Skeletal muscle satellite cell (primary cell): ENCODE measurements at regions not wholly inside any gene's neighbourhood (a gene's known extent, or its start where the extent isn't known, plus 50 kb on each side); places are given as distances from the start of the nearest gene placed in this dataset.
"Not testable (repeated sequence)": the region's sequence is repeated elsewhere in the genome, so short reads cannot be mapped to it uniquely, and the experiment has no call there.

Experiments
- H3K27me3 ChIP-seq: 2 replicates; pipeline ENCODE4 v1.7.0; 2013; ENCODE audit warnings: low read length; ENCODE audit not compliant: control insufficient read depth, insufficient read depth
- H3K36me3 ChIP-seq: 2 replicates; pipeline ENCODE4 v1.7.0; 2013; ENCODE audit warnings: mild to moderate bottlenecking, control low read depth, low read length; ENCODE audit not compliant: insufficient read depth
- H3K4me1 ChIP-seq: 2 replicates; pipeline ENCODE4 v1.7.0; 2013; ENCODE audit warnings: low read length; ENCODE audit not compliant: control insufficient read depth, insufficient read depth
- H3K4me2 ChIP-seq: 2 replicates; pipeline ENCODE4 v1.7.0; 2013; ENCODE audit warnings: mild to moderate bottlenecking, low read length
- H3K4me3 ChIP-seq: 2 replicates; pipeline ENCODE4 v1.7.0; 2013; ENCODE audit warnings: low read length
- H3K9ac ChIP-seq: 2 replicates; pipeline ENCODE4 v1.7.0; 2013; ENCODE audit warnings: mild to moderate bottlenecking, low read depth, low read length, moderate library complexity
- H3K9me3 ChIP-seq: replicated peaks from 2 replicates; pipeline ENCODE4 v1.7.0; 2013; ENCODE audit warnings: mild to moderate bottlenecking, control low read depth, low read length

DNA sequence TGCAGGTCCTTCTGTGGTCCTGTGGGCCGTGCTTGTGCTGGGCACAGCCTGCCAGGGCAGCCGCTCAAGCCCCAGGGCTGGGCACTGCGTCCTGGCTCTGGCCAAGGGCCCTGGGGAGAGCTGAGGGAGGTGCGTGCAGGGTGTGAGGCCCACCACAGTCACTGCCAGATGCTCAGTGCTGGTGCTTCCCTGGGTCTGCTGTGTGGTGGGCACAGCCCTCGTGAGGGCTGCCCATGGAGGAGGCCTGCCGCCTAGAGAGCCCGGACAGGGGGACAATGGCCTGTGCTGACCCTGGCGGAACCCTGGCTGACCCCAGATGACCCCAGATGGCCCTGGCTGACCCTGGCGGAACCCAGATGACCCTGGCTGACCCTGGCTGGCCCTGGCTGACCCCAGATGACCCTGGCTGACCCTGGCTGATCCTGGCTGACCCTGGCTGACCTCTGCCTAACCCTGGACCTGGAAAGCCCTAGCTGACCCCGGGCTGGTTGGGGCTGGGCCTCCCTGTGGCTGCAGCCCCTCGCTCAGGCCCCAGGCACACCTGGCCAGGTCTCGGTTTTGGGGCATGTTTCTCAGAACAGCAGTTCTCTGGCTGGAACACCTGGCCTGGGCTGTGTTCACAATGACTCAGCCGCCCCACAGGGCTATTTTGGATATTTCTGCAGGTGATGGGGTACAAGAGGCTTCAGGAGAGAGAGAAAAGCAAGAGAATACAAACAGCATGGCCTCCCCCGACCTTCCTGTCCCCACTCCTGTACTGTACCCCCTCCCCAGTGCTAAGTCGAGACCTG lies 55.4 kb downstream of the TMEM121 start:
- Histone ChIP-seq H3K4me3 (no peak overlapping the region), H3K4me1 (no peaks in the 10 kb centered on the region), H3K9me3 (peaks cover 3% of the 10 kb centered on the region), H3K9ac (no peak overlapping the region), H3K36me3 (no peaks in the 10 kb centered on the region), H3K4me2 (no peak overlapping the region), H3K27me3 (no peaks in the 10 kb centered on the region)

DNA sequence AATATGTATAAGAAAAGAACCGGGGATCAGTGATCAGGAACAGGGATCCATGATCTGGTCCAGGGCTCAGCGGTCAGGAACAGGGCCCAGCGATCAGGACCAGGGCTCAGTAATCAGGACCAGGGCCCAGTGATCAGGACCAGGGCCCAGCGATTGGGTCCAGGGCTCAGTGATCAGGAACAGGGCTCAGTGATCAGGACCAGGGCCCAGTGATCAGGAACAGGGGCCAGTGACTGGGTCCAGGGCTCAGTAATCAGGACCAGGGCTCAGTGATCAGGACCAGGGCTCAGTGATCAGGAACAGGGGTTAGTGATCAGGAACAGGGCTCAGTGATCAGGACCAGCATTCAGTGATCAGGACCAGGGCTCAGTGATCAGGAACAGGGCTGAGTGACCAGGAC lies 56.3 kb downstream of the TMEM121 start:
- Histone ChIP-seq H3K4me2 (no peak overlapping the region), H3K9me3 (peaks cover 3% of the 10 kb centered on the region), H3K4me3 (no peak overlapping the region), H3K4me1 (no peaks in the 10 kb centered on the region), H3K9ac (no peak overlapping the region), H3K36me3 (no peaks in the 10 kb centered on the region), H3K27me3 (no peaks in the 10 kb centered on the region)

DNA sequence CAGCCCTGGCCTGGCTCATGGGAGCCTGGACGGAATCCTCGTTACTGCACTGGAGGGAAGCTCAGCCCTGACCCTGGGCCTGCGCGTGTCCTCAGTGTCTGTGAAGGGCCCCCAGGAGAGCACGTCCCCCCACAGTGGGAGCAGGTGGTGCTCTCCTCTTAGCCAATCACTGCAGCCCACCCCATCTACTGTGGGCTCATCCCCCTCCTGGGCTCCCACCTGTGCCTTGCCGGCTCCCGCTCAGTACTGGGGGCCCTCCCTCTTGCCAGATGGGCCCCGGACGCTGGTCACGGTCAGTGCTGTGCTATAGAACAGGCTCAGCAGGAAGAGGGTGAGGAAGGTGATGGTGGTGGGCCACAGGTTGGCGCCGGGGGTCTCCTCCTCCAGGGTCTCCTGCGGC lies 57.5 kb downstream of the TMEM121 start:
- H3K4me2 ChIP-seq, H3K9ac ChIP-seq, H3K4me3 ChIP-seq, H3K36me3 ChIP-seq, H3K9me3 ChIP-seq, H3K27me3 ChIP-seq, H3K4me1 ChIP-seq: not testable (repeated sequence)

GRCh38 chr14:105585290-105585689 lies 58.9 kb downstream of the TMEM121 start:
- not testable (repeated sequence) for H3K9me3 ChIP-seq, H3K9ac ChIP-seq, H3K4me1 ChIP-seq, H3K4me3 ChIP-seq, H3K36me3 ChIP-seq, H3K27me3 ChIP-seq, H3K4me2 ChIP-seq

- H3K9ac ChIP-seq, H3K4me3 ChIP-seq, H3K9me3 ChIP-seq, H3K4me2 ChIP-seq, H3K36me3 ChIP-seq, H3K4me1 ChIP-seq, H3K27me3 ChIP-seq: not testable (repeated sequence)
Measured at GRCh38 chr14:105585722-105586121, 59.3 kb downstream of the TMEM121 start.

DNA sequence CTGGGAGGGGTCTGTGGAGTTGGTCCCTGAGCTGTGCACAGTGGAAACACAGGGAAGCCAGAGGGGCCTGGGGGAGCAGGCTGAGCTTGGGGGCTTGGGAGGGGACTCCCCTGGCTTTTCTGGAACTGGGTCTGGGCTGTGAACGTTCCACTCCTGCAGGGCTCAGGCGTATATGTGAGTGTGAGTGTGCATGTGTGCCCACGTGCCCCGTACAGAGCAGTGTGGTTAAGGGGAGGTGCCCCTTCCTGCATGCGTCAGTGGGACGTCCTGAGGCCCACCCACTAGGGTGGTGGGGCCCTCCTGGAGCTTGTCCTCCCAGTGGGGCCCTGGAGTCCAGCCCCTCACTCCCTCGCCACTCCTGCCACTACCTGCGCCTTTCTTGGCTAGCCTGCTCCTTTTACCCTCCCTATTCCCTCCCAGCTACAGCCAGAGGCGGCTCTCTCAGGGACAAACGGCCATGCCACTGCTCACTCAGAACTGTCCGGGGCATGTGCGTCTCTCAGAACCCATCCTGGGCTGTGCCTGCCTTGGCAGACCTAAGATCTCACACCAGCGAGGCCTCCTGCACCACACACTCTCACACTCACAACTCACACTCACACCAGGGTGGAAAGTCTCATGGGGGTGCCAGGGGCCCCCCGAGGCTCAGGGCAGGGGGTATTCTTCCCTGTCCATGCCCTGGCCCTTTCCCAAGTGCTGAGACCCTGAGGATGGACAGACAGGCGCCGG lies 59.9 kb downstream of the TMEM121 start:
- not testable (repeated sequence) for H3K9me3 ChIP-seq, H3K4me1 ChIP-seq, H3K9ac ChIP-seq, H3K4me3 ChIP-seq, H3K4me2 ChIP-seq, H3K36me3 ChIP-seq, H3K27me3 ChIP-seq

DNA sequence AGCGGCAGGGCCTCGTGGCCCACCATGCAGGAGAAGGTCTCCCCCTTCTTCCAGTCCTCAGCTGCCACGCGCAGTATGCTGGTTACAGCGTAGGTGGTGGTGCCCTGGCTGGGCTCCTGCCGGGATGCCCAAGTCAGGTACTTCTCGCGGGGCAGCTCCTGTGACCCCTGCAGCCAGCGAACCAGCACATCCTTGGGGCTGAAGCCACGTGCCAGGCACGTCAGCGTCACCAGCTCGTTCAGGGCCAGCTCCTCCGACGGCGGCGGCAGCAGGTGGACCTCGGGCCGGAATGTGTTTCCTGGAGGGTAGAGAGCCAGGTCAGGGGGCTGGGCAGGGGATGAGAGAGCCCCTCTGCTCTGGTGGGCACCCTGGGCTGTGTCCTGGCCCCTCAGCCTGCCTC lies 60.7 kb downstream of the TMEM121 start:
- not testable (repeated sequence) for H3K4me2 ChIP-seq, H3K27me3 ChIP-seq, H3K36me3 ChIP-seq, H3K9me3 ChIP-seq, H3K9ac ChIP-seq, H3K4me1 ChIP-seq, H3K4me3 ChIP-seq

DNA sequence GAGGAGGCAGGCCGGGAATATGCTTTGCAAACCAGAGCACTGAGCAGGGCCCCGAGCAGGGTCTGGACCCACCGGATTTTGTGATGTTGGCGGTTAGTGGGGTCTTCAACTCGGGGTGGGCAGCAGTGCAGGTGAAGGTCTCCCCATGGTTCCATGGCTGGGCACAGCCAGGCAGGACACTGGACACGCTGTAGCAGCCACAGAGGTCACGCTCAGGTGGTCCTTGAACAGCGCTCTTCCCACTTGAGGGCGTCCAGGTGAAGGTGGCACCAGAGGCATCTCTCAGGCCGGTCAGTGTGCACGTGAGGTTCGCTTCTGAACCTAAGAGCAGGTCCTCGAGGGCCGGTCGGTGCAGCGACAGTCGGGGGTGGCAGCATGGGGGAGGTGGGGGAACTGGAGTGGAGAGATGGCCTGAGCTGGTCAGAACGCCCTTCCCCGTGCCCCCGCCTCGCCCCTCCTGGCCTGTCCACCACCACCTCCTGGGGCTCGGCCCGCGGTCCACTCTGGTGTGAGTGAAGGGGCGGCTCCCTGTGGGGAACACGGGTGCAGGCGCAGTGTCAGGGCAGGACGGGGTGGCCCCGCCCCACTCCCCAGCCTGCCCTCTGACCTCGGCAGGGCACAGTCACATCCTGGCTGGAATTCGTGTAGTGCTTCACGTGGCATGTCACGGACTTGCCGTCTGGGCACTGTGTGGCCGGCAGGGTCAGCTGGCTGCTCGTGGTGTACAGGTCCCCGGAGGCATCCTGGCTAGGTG lies 61.3 kb downstream of the TMEM121 start:
- not testable (repeated sequence) for H3K4me2 ChIP-seq, H3K9me3 ChIP-seq

GRCh38 chr14:105588236-105588860 lies 62.0 kb downstream of the TMEM121 start:
- Histone ChIP-seq H3K9ac (no peak overlapping the region), H3K4me1 (no peaks in the 10 kb centered on the region), H3K4me2 (no peak overlapping the region), H3K27me3 (no peaks in the 10 kb centered on the region), H3K9me3 (no peaks in the 10 kb centered on the region), H3K36me3 (no peaks in the 10 kb centered on the region), H3K4me3 (no peak overlapping the region)

More for the DNA sequence above, 61.3 kb downstream of the TMEM121 start:
- not testable (repeated sequence) for H3K36me3 ChIP-seq, H3K4me3 ChIP-seq, H3K9ac ChIP-seq, H3K27me3 ChIP-seq, H3K4me1 ChIP-seq

DNA sequence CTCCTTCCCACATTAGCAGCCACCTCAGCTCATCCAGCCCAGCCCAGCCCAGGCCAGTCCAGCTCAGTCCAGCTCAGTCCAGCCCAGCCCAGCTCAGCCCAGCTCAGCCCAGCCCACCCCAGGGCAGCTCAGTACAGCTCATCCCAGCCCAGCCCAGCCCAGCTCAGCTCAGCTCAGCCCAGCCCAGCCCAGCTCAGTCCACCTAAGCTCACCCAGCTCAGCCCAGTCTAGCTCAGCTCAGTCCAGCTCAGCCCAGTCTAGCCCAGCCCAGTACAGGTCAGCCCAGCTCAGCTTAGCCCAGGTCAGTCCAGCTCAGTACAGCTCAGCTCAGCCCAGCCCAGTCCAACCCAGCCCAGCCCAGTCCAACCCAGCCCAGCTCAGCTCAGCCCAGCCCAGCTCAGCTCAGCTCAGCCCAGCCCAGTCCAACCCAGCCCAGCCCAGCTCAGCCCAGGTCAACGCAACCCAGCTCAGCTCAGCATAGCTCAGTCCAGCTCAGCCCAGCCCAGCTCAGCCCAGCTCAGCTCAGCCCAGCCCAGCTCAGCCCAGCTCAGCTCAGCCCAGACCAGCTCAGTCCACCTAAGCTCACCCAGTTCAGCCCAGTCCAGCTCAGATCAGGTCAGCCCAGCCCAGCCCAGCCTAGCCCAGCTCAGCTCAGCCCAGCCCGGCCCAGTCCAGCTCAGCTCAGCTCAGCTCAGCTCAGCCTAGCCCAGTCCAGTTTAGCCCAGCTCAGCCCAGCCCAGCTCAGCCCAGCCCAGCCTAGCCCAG lies 63.0 kb downstream of the TMEM121 start:
- H3K9ac ChIP-seq, result no peak overlapping the region
- no peak overlapping the region for H3K4me3 ChIP-seq
- no peaks in the 10 kb centered on the region for H3K9me3 ChIP-seq
- no peaks in the 10 kb centered on the region for H3K4me1 ChIP-seq
- no peaks in the 10 kb centered on the region for H3K27me3 ChIP-seq
- H3K4me2 ChIP-seq, result no peak overlapping the region
- H3K36me3 ChIP-seq, result no peaks in the 10 kb centered on the region

- not testable (repeated sequence) for H3K27me3 ChIP-seq, H3K9me3 ChIP-seq, H3K4me2 ChIP-seq, H3K36me3 ChIP-seq, H3K4me1 ChIP-seq, H3K9ac ChIP-seq, H3K4me3 ChIP-seq
Measured at GRCh38 chr14:105589926-105590185, 63.5 kb downstream of the TMEM121 start.
